ENCODE measurements at regions not wholly inside any gene's neighbourhood (a gene's known extent, or its start where the extent isn't known, plus 50 kb on each side); places are given as distances from the start of the nearest gene placed in this dataset.

GRCh38 chr2:105640246-105640645 is 104.5 kb upstream of the NCK2 start:
- peaks cover 2% of the 10 kb centered on the region for H3K27me3 Mint-ChIP-seq (ENCODE audit: low read depth)
- DNase-seq (ENCODE audit: low read depth, low spot score), result no peak
- peaks cover 64% of the 10 kb centered on the region for H3K4me1 Mint-ChIP-seq
- TF ChIP-seq CTCF (conservative IDR thresholded peaks at IDR 0.05), result no peak
- peaks cover 2% of the 10 kb centered on the region for H3K36me3 Mint-ChIP-seq (ENCODE audit: low read depth)
- H3K27ac Mint-ChIP-seq (ENCODE audit: unreplicated experiment), result no peak overlapping the region
- H3K9me3 Mint-ChIP-seq, result peaks cover 4% of the 10 kb centered on the region
- no peak overlapping the region for H3K4me3 Mint-ChIP-seq

- H3K9me3 Mint-ChIP-seq, result no peaks in the 10 kb centered on the region
- no peak for DNase-seq (ENCODE audit: low read depth, low spot score)
- no peak overlapping the region for H3K4me3 Mint-ChIP-seq
- TF ChIP-seq CTCF (conservative IDR thresholded peaks at IDR 0.05), result no peak
- H3K27ac Mint-ChIP-seq (ENCODE audit: unreplicated experiment), result no peak overlapping the region
- no peaks in the 10 kb centered on the region for H3K36me3 Mint-ChIP-seq (ENCODE audit: low read depth)
- H3K27me3 Mint-ChIP-seq (ENCODE audit: low read depth), result no peaks in the 10 kb centered on the region
- H3K4me1 Mint-ChIP-seq, result peaks cover 44% of the 10 kb centered on the region
Observed at GRCh38 chr2:105636109-105636740, 108.5 kb upstream of the NCK2 start.

GRCh38 chr2:105635564-105635963 is 109.1 kb upstream of the NCK2 start:
- Mint-ChIP-seq H3K27me3 (ENCODE audit: low read depth) (no peaks in the 10 kb centered on the region), H3K9me3 (no peaks in the 10 kb centered on the region), H3K36me3 (ENCODE audit: low read depth) (no peaks in the 10 kb centered on the region), H3K4me3 (no peak overlapping the region), H3K4me1 (peaks cover 40% of the 10 kb centered on the region), H3K27ac (ENCODE audit: unreplicated experiment) (no peak overlapping the region)
- no peak for DNase-seq (ENCODE audit: low read depth, low spot score)
- TF ChIP-seq CTCF (conservative IDR thresholded peaks at IDR 0.05), result no peak

- H3K4me3 Mint-ChIP-seq, result no peak overlapping the region
- DNase-seq (ENCODE audit: low read depth, low spot score), result no peak
- no peaks in the 10 kb centered on the region for H3K36me3 Mint-ChIP-seq (ENCODE audit: low read depth)
- no peak for TF ChIP-seq CTCF (conservative IDR thresholded peaks at IDR 0.05)
- no peak overlapping the region for H3K27ac Mint-ChIP-seq (ENCODE audit: unreplicated experiment)
- H3K9me3 Mint-ChIP-seq, result no peaks in the 10 kb centered on the region
- peaks cover 38% of the 10 kb centered on the region for H3K4me1 Mint-ChIP-seq
- no peaks in the 10 kb centered on the region for H3K27me3 Mint-ChIP-seq (ENCODE audit: low read depth)
Observed at GRCh38 chr2:105634198-105634597, 110.5 kb upstream of the NCK2 start.

GRCh38 chr2:105631922-105632321 is 112.8 kb upstream of the NCK2 start:
- Mint-ChIP-seq H3K36me3 (ENCODE audit: low read depth) (no peaks in the 10 kb centered on the region), H3K9me3 (peaks cover 3% of the 10 kb centered on the region), H3K4me3 (no peak overlapping the region), H3K27ac (ENCODE audit: unreplicated experiment) (no peak overlapping the region), H3K4me1 (peaks cover 29% of the 10 kb centered on the region), H3K27me3 (ENCODE audit: low read depth) (no peaks in the 10 kb centered on the region)
- no peak for TF ChIP-seq CTCF (conservative IDR thresholded peaks at IDR 0.05)
- no peak for DNase-seq (ENCODE audit: low read depth, low spot score)
